SKM-1 (cell line): ENCODE measurements at regions not wholly inside any gene's neighbourhood (a gene's known extent, or its start where the extent isn't known, plus 50 kb on each side); places are given as distances from the start of the nearest gene placed in this dataset.

Experiments
- DNase-seq: peaks from one replicate; lab custom pipeline; 2025; ENCODE audit not compliant: unreplicated experiment; lab: John Stamatoyannopoulos, UW

- DNase-seq, result no peak
Observed at GRCh38 chr9:7354704-7355103, 444.9 kb downstream of the DMAC1 start.

GRCh38 chr9:7348692-7349091, 450.9 kb downstream of the DMAC1 start:
- DNase-seq, result no peak

GRCh38 chr9:7347556-7347955, 452.0 kb downstream of the DMAC1 start:
- no peak for DNase-seq

GRCh38 chr9:7346144-7346543, 453.4 kb downstream of the DMAC1 start:
- no peak for DNase-seq

GRCh38 chr9:7342736-7343135, 456.8 kb downstream of the DMAC1 start:
- no peak for DNase-seq

- DNase-seq, result peak; percentile 5
Observed at GRCh38 chr9:7342229-7342628, 457.3 kb downstream of the DMAC1 start.

GRCh38 chr9:7341571-7341970, 458.0 kb downstream of the DMAC1 start:
- DNase-seq, result no peak

- DNase-seq, result no peak
Observed at GRCh38 chr9:7340451-7340850, 459.1 kb downstream of the DMAC1 start.

GRCh38 chr9:7338586-7339281, 460.8 kb downstream of the DMAC1 start:
- no peak for DNase-seq

- DNase-seq, result no peak
Observed at GRCh38 chr9:7336356-7337065, 463.1 kb downstream of the DMAC1 start.

- DNase-seq, result no peak
Observed at GRCh38 chr9:7333719-7334118, 465.9 kb downstream of the DMAC1 start.

GRCh38 chr9:7332780-7333179, 466.8 kb downstream of the DMAC1 start:
- DNase-seq, result no peak

GRCh38 chr9:7328453-7328852, 471.1 kb downstream of the DMAC1 start:
- DNase-seq, result no peak

- no peak for DNase-seq
Observed at GRCh38 chr9:7325995-7326394, 473.6 kb downstream of the DMAC1 start.

- no peak for DNase-seq
Observed at GRCh38 chr9:7324152-7324598, 475.4 kb downstream of the DMAC1 start.

- no peak for DNase-seq
Observed at GRCh38 chr9:7320841-7321240, 478.7 kb downstream of the DMAC1 start.

GRCh38 chr9:7320139-7320538, 479.4 kb downstream of the DMAC1 start:
- no peak for DNase-seq

- DNase-seq, result no peak
Observed at GRCh38 chr9:7318920-7319319, 480.7 kb downstream of the DMAC1 start.

- no peak for DNase-seq
Observed at GRCh38 chr9:7316967-7317366, 482.6 kb downstream of the DMAC1 start.

GRCh38 chr9:7316166-7316795, 483.3 kb downstream of the DMAC1 start:
- no peak for DNase-seq

- no peak for DNase-seq
Observed at GRCh38 chr9:7315746-7316145, 483.8 kb downstream of the DMAC1 start.

GRCh38 chr9:7315116-7315515, 484.5 kb downstream of the DMAC1 start:
- DNase-seq, result no peak
